ENCODE measurements at regions not wholly inside any gene's neighbourhood (a gene's known extent, or its start where the extent isn't known, plus 50 kb on each side); places are given as distances from the start of the nearest gene placed in this dataset.
A peak's percentile ranks its signal among the peaks of the same experiment; 100 is the strongest.

- H3K36me3 ChIP-seq (ENCODE audit: insufficient read depth, low read length), result no peaks in the 10 kb centered on the region
- no peaks in the 10 kb centered on the region for H3K79me2 ChIP-seq (ENCODE audit: control insufficient read depth, insufficient read depth, low read length, unreplicated experiment)
Measured at GRCh38 chr4:23353200-23353599, 536.6 kb downstream of the PPARGC1A start.

GRCh38 chr4:23348789-23349498 lies 540.9 kb downstream of the PPARGC1A start:
- H3K36me3 ChIP-seq (ENCODE audit: insufficient read depth, low read length), result no peaks in the 10 kb centered on the region

More at GRCh38 chr4:23353200-23353599, 536.6 kb downstream of the PPARGC1A start:
- no peaks in the 10 kb centered on the region for H3K27me3 ChIP-seq (ENCODE audit: insufficient read depth, low read length)
- H3K27ac ChIP-seq (ENCODE audit: low read depth, low read length), result no peak overlapping the region
- H3K4me1 ChIP-seq (ENCODE audit: control insufficient read depth, insufficient read depth, low read length, unreplicated experiment), result no peaks in the 10 kb centered on the region
- H2AFZ ChIP-seq (ENCODE audit: low read length, unreplicated experiment), result no peak overlapping the region
- no peak overlapping the region for H3K4me3 ChIP-seq (ENCODE audit: low read depth, low read length)

GRCh38 chr4:23337292-23337691 lies 552.6 kb downstream of the PPARGC1A start:
- no peaks in the 10 kb centered on the region for H3K27me3 ChIP-seq (ENCODE audit: insufficient read depth, low read length)
- H3K4me3 ChIP-seq (ENCODE audit: low read depth, low read length), result no peak overlapping the region
- H2AFZ ChIP-seq (ENCODE audit: low read length, unreplicated experiment), result no peak overlapping the region
- H3K36me3 ChIP-seq (ENCODE audit: insufficient read depth, low read length), result no peaks in the 10 kb centered on the region
- H3K79me2 ChIP-seq (ENCODE audit: control insufficient read depth, insufficient read depth, low read length, unreplicated experiment), result no peaks in the 10 kb centered on the region
- H3K27ac ChIP-seq (ENCODE audit: low read depth, low read length), result no peak overlapping the region
- H3K4me1 ChIP-seq (ENCODE audit: control insufficient read depth, insufficient read depth, low read length, unreplicated experiment), result peaks cover 21% of the 10 kb centered on the region

More at GRCh38 chr4:23348789-23349498, 540.9 kb downstream of the PPARGC1A start:
- no peak overlapping the region for H3K27ac ChIP-seq (ENCODE audit: low read depth, low read length)
- no peaks in the 10 kb centered on the region for H3K79me2 ChIP-seq (ENCODE audit: control insufficient read depth, insufficient read depth, low read length, unreplicated experiment)
- no peak overlapping the region for H3K4me3 ChIP-seq (ENCODE audit: low read depth, low read length)
- H2AFZ ChIP-seq (ENCODE audit: low read length, unreplicated experiment), result no peak overlapping the region
- H3K27me3 ChIP-seq (ENCODE audit: insufficient read depth, low read length), result no peaks in the 10 kb centered on the region
- no peaks in the 10 kb centered on the region for H3K4me1 ChIP-seq (ENCODE audit: control insufficient read depth, insufficient read depth, low read length, unreplicated experiment)

- peak overlapping the region; percentile 54 for H3K27ac ChIP-seq (ENCODE audit: low read depth, low read length)
Measured at GRCh38 chr4:23333946-23334878, 555.6 kb downstream of the PPARGC1A start.

GRCh38 chr4:23333556-23333945 lies 556.3 kb downstream of the PPARGC1A start:
- peaks cover 21% of the 10 kb centered on the region for H3K4me1 ChIP-seq (ENCODE audit: control insufficient read depth, insufficient read depth, low read length, unreplicated experiment)
- H3K79me2 ChIP-seq (ENCODE audit: control insufficient read depth, insufficient read depth, low read length, unreplicated experiment), result no peaks in the 10 kb centered on the region
- peak overlapping the region; percentile 54 for H3K27ac ChIP-seq (ENCODE audit: low read depth, low read length)
- no peak overlapping the region for H3K4me3 ChIP-seq (ENCODE audit: low read depth, low read length)
- H3K27me3 ChIP-seq (ENCODE audit: insufficient read depth, low read length), result no peaks in the 10 kb centered on the region
- no peak overlapping the region for H2AFZ ChIP-seq (ENCODE audit: low read length, unreplicated experiment)
- no peaks in the 10 kb centered on the region for H3K36me3 ChIP-seq (ENCODE audit: insufficient read depth, low read length)

More at GRCh38 chr4:23333946-23334878, 555.6 kb downstream of the PPARGC1A start:
- no peaks in the 10 kb centered on the region for H3K79me2 ChIP-seq (ENCODE audit: control insufficient read depth, insufficient read depth, low read length, unreplicated experiment)
- peaks cover 21% of the 10 kb centered on the region for H3K4me1 ChIP-seq (ENCODE audit: control insufficient read depth, insufficient read depth, low read length, unreplicated experiment)
- peak overlapping the region; percentile 13; the same call in 1 of the 2 replicates for H3K4me3 ChIP-seq (ENCODE audit: low read depth, low read length)
- peak overlapping the region; percentile 2 for H2AFZ ChIP-seq (ENCODE audit: low read length, unreplicated experiment)
- H3K27me3 ChIP-seq (ENCODE audit: insufficient read depth, low read length), result no peaks in the 10 kb centered on the region
- no peaks in the 10 kb centered on the region for H3K36me3 ChIP-seq (ENCODE audit: insufficient read depth, low read length)

- H3K27me3 ChIP-seq (ENCODE audit: insufficient read depth, low read length), result no peaks in the 10 kb centered on the region
- H3K4me3 ChIP-seq (ENCODE audit: low read depth, low read length), result no peak overlapping the region
- H3K36me3 ChIP-seq (ENCODE audit: insufficient read depth, low read length), result no peaks in the 10 kb centered on the region
- no peak overlapping the region for H2AFZ ChIP-seq (ENCODE audit: low read length, unreplicated experiment)
- H3K79me2 ChIP-seq (ENCODE audit: control insufficient read depth, insufficient read depth, low read length, unreplicated experiment), result no peaks in the 10 kb centered on the region
- H3K4me1 ChIP-seq (ENCODE audit: control insufficient read depth, insufficient read depth, low read length, unreplicated experiment), result peaks cover 21% of the 10 kb centered on the region
- H3K27ac ChIP-seq (ENCODE audit: low read depth, low read length), result no peak overlapping the region
Measured at GRCh38 chr4:23332313-23332712, 557.5 kb downstream of the PPARGC1A start.

GRCh38 chr4:23327120-23327519 lies 562.7 kb downstream of the PPARGC1A start:
- H3K79me2 ChIP-seq (ENCODE audit: control insufficient read depth, insufficient read depth, low read length, unreplicated experiment), result no peaks in the 10 kb centered on the region
- H3K27me3 ChIP-seq (ENCODE audit: insufficient read depth, low read length), result no peaks in the 10 kb centered on the region
- H3K4me3 ChIP-seq (ENCODE audit: low read depth, low read length), result no peak overlapping the region
- no peak overlapping the region for H3K27ac ChIP-seq (ENCODE audit: low read depth, low read length)
- no peak overlapping the region for H2AFZ ChIP-seq (ENCODE audit: low read length, unreplicated experiment)
- H3K4me1 ChIP-seq (ENCODE audit: control insufficient read depth, insufficient read depth, low read length, unreplicated experiment), result peaks cover 14% of the 10 kb centered on the region
- H3K36me3 ChIP-seq (ENCODE audit: insufficient read depth, low read length), result no peaks in the 10 kb centered on the region

GRCh38 chr4:23324021-23324690 lies 565.7 kb downstream of the PPARGC1A start:
- Histone ChIP-seq H3K36me3 (ENCODE audit: insufficient read depth, low read length) (no peaks in the 10 kb centered on the region), H3K4me1 (ENCODE audit: control insufficient read depth, insufficient read depth, low read length, unreplicated experiment) (peaks cover 14% of the 10 kb centered on the region), H2AFZ (ENCODE audit: low read length, unreplicated experiment) (no peak overlapping the region)

GRCh38 chr4:23323436-23323835 lies 566.4 kb downstream of the PPARGC1A start:
- Histone ChIP-seq H2AFZ (ENCODE audit: low read length, unreplicated experiment) (no peak overlapping the region), H3K27ac (ENCODE audit: low read depth, low read length) (no peak overlapping the region), H3K36me3 (ENCODE audit: insufficient read depth, low read length) (no peaks in the 10 kb centered on the region), H3K27me3 (ENCODE audit: insufficient read depth, low read length) (no peaks in the 10 kb centered on the region), H3K4me3 (ENCODE audit: low read depth, low read length) (no peak overlapping the region), H3K79me2 (ENCODE audit: control insufficient read depth, insufficient read depth, low read length, unreplicated experiment) (no peaks in the 10 kb centered on the region), H3K4me1 (ENCODE audit: control insufficient read depth, insufficient read depth, low read length, unreplicated experiment) (peaks cover 14% of the 10 kb centered on the region)

More at GRCh38 chr4:23324021-23324690, 565.7 kb downstream of the PPARGC1A start:
- no peak overlapping the region for H3K27ac ChIP-seq (ENCODE audit: low read depth, low read length)
- H3K4me3 ChIP-seq (ENCODE audit: low read depth, low read length), result no peak overlapping the region
- H3K79me2 ChIP-seq (ENCODE audit: control insufficient read depth, insufficient read depth, low read length, unreplicated experiment), result no peaks in the 10 kb centered on the region
- H3K27me3 ChIP-seq (ENCODE audit: insufficient read depth, low read length), result no peaks in the 10 kb centered on the region

- H3K79me2 ChIP-seq (ENCODE audit: control insufficient read depth, insufficient read depth, low read length, unreplicated experiment), result no peaks in the 10 kb centered on the region
- H3K4me1 ChIP-seq (ENCODE audit: control insufficient read depth, insufficient read depth, low read length, unreplicated experiment), result peaks cover 14% of the 10 kb centered on the region
- no peak overlapping the region for H2AFZ ChIP-seq (ENCODE audit: low read length, unreplicated experiment)
- H3K36me3 ChIP-seq (ENCODE audit: insufficient read depth, low read length), result no peaks in the 10 kb centered on the region
- H3K27me3 ChIP-seq (ENCODE audit: insufficient read depth, low read length), result no peaks in the 10 kb centered on the region
- H3K27ac ChIP-seq (ENCODE audit: low read depth, low read length), result no peak overlapping the region
- H3K4me3 ChIP-seq (ENCODE audit: low read depth, low read length), result no peak overlapping the region
Measured at GRCh38 chr4:23322732-23323131, 567.1 kb downstream of the PPARGC1A start.

Data from ACC112 (cell line).